ENCODE measurements at regions not wholly inside any gene's neighbourhood (a gene's known extent, or its start where the extent isn't known, plus 50 kb on each side); places are given as distances from the start of the nearest gene placed in this dataset.

- Histone ChIP-seq H3K27ac (ENCODE audit: extremely low read depth, low read depth, low read length) (no peak overlapping the region), H3K36me3 (ENCODE audit: control insufficient read depth in 2 of 2, insufficient read depth in 1 of 2, low read length in 2 of 2) (no peaks in the 10 kb centered on the region), H3K4me1 (ENCODE audit: control insufficient read depth, insufficient read depth, low read length) (no peaks in the 10 kb centered on the region), H3K9me3 (ENCODE audit: control insufficient read depth, insufficient read depth, low read depth, low read length) (no peaks in the 10 kb centered on the region), H3K4me3 (ENCODE audit: low read depth, low read length) (no peak overlapping the region)
- no peak for TF ChIP-seq IKZF3 (tag by site-specific recombination; IDR thresholded peaks at IDR 0.05)
- no peak for TF ChIP-seq ZNF701 (tag by site-specific recombination; IDR thresholded peaks at IDR 0.05)
- no peak for TF ChIP-seq ZNF280D (tag by site-specific recombination; IDR thresholded peaks at IDR 0.05)
- no peak for TF ChIP-seq BCL6B (tag by site-specific recombination; IDR thresholded peaks at IDR 0.05)
- no peak for TF ChIP-seq SCRT2 (tag by site-specific recombination; IDR thresholded peaks at IDR 0.05)
- no peak for TF ChIP-seq ZNF501 (tag by site-specific recombination; IDR thresholded peaks at IDR 0.05)
- TF ChIP-seq GLI2 (tag by site-specific recombination; IDR thresholded peaks at IDR 0.05; ENCODE audit: borderline replicate concordance, low read depth): no peak
- CTCF ChIA-PET: no interaction called here
- POLR2A ChIA-PET: no interaction called here
These were observed 190.6 kb upstream of the C11orf58 start for GRCh38 chr11:16547879-16548278.

- no peaks in the 10 kb centered on the region for H3K9me3 ChIP-seq (ENCODE audit: control insufficient read depth, insufficient read depth, low read depth, low read length)
- ChIA-PET POLR2A (interaction anchor here (0.6 kb wide), 1 partner anchor 106 kb away, joined by 3 read pairs; no protein-coding TSS in a partner anchor), CTCF (no interaction called here)
- H3K4me1 ChIP-seq (ENCODE audit: control insufficient read depth, insufficient read depth, low read length): no peaks in the 10 kb centered on the region
- H3K36me3 ChIP-seq (ENCODE audit: control insufficient read depth in 2 of 2, insufficient read depth in 1 of 2, low read length in 2 of 2): no peaks in the 10 kb centered on the region
- no peak overlapping the region for H3K4me3 ChIP-seq (ENCODE audit: low read depth, low read length)
- no peak overlapping the region for H3K27ac ChIP-seq (ENCODE audit: extremely low read depth, low read depth, low read length)
- no peak for TF ChIP-seq ZSCAN4 (tag by site-specific recombination; IDR thresholded peaks at IDR 0.05)
- TF ChIP-seq ZNF112 (tag by site-specific recombination; IDR thresholded peaks at IDR 0.05): no peak
- TF ChIP-seq ZBTB6 (tag by site-specific recombination; IDR thresholded peaks at IDR 0.05): no peak
- no peak for TF ChIP-seq ZNF548 (tag by site-specific recombination; IDR thresholded peaks at IDR 0.05)
- TF ChIP-seq ZNF645 (tag by site-specific recombination; IDR thresholded peaks at IDR 0.05): no peak
- no peak for TF ChIP-seq AEBP2 (tag by site-specific recombination; IDR thresholded peaks at IDR 0.05; ENCODE audit: borderline replicate concordance)
- TF ChIP-seq ZNF623 (tag by site-specific recombination; IDR thresholded peaks at IDR 0.05): no peak
- no peak for TF ChIP-seq SCRT2 (tag by site-specific recombination; IDR thresholded peaks at IDR 0.05)
- TF ChIP-seq ZBTB7A (tag by site-specific recombination; IDR thresholded peaks at IDR 0.05; ENCODE audit: low read depth): no peak
- TF ChIP-seq ZNF266 (tag by site-specific recombination; IDR thresholded peaks at IDR 0.05; ENCODE audit: low read depth): no peak
- no peak for TF ChIP-seq ZNF292 (tag by site-specific recombination; IDR thresholded peaks at IDR 0.05; ENCODE audit: borderline replicate concordance, low read depth)
- no peak for TF ChIP-seq ZNF768 (tag by site-specific recombination; IDR thresholded peaks at IDR 0.05)
- TF ChIP-seq ZNF610 (tag by site-specific recombination; IDR thresholded peaks at IDR 0.05; ENCODE audit: borderline replicate concordance): no peak
These were observed 187.3 kb upstream of the SOX6 start for GRCh38 chr11:16543642-16544041.
